Ishikawa (cell line): ENCODE measurements at regions not wholly inside any gene's neighbourhood (a gene's known extent, or its start where the extent isn't known, plus 50 kb on each side); places are given as distances from the start of the nearest gene placed in this dataset.

ENCODE experiments used
- CEBPB ChIP-seq: IDR thresholded peaks from 2 replicates; pipeline ENCODE4 v1.6.1; 2012
- CREB1 ChIP-seq: IDR thresholded peaks from 2 replicates; pipeline ENCODE4 v1.6.1; 2012; ENCODE audit warnings: low read depth
- EGR1 ChIP-seq: IDR thresholded peaks from 2 replicates; pipeline ENCODE4 v1.6.1; 2012
- EP300 ChIP-seq: IDR thresholded peaks from 2 replicates; pipeline ENCODE4 v1.6.1; 2012; ENCODE audit warnings: borderline replicate concordance
- FOXM1 ChIP-seq: IDR thresholded peaks from 2 replicates; pipeline ENCODE4 v1.6.1; 2012; ENCODE audit warnings: low read depth, borderline replicate concordance
- MAX ChIP-seq: IDR thresholded peaks from 2 replicates; pipeline ENCODE4 v1.6.1; 2012
- NFIC ChIP-seq: IDR thresholded peaks from 2 replicates; pipeline ENCODE4 v1.6.1; 2012
- RAD21 ChIP-seq: IDR thresholded peaks from 2 replicates; pipeline ENCODE4 v1.6.1; 2012; ENCODE audit warnings: low read depth
- REST ChIP-seq: IDR thresholded peaks from 2 replicates; pipeline ENCODE4 v1.6.1; 2012; ENCODE audit warnings: low read depth, mild to moderate bottlenecking
- TAF1 ChIP-seq: IDR thresholded peaks from 2 replicates; pipeline ENCODE4 v1.6.1; 2012; ENCODE audit warnings: low read depth, mild to moderate bottlenecking
- TCF12 ChIP-seq: IDR thresholded peaks from 2 replicates; pipeline ENCODE4 v1.6.1; 2012; ENCODE audit warnings: low read depth
- TEAD4 ChIP-seq: IDR thresholded peaks from 2 replicates; pipeline ENCODE4 v1.6.1; 2012
- USF1 ChIP-seq: IDR thresholded peaks from 2 replicates; pipeline ENCODE4 v1.6.1; 2012
- YY1 ChIP-seq: IDR thresholded peaks from 2 replicates; pipeline ENCODE4 v1.6.1; 2012; ENCODE audit warnings: low read depth
- ZBTB7A ChIP-seq: IDR thresholded peaks from 2 replicates; pipeline ENCODE4 v1.6.1; 2012; ENCODE audit warnings: low read depth

- TF ChIP-seq TCF12 (no peak), REST (no peak), EGR1 (no peak), TEAD4 (no peak), FOXM1 (no peak), USF1 (no peak), YY1 (no peak), EP300 (no peak), MAX (no peak), TAF1 (no peak), RAD21 (no peak), CREB1 (no peak), CEBPB (no peak), ZBTB7A (no peak), NFIC (no peak)
Measured at GRCh38 chr2:107772353-107772752, 54.3 kb upstream of the RGPD4 start.

- TF ChIP-seq NFIC: no peak
- TF ChIP-seq RAD21: no peak
- TF ChIP-seq ZBTB7A: no peak
- TF ChIP-seq YY1: no peak
- no peak for TF ChIP-seq CREB1
- no peak for TF ChIP-seq EP300
- no peak for TF ChIP-seq TEAD4
- no peak for TF ChIP-seq USF1
- no peak for TF ChIP-seq TAF1
- no peak for TF ChIP-seq TCF12
Measured at GRCh38 chr2:107775211-107775610, 51.5 kb upstream of the RGPD4 start.

- TF ChIP-seq USF1: no peak
- no peak for TF ChIP-seq YY1
Measured at GRCh38 chr2:107775791-107776190, 50.9 kb upstream of the RGPD4 start.

- TF ChIP-seq FOXM1: no peak
Measured at GRCh38 chr2:107776362-107776761, 50.3 kb upstream of the RGPD4 start.
